GM21737 (cell line): ENCODE measurements at regions not wholly inside any gene's neighbourhood (a gene's known extent, or its start where the extent isn't known, plus 50 kb on each side); places are given as distances from the start of the nearest gene placed in this dataset.
"Not testable (repeated sequence)": the region's sequence is repeated elsewhere in the genome, so short reads cannot be mapped to it uniquely, and the experiment has no call there.

ENCODE experiments used
- ATAC-seq: cut with Tn5 transposase; IDR thresholded peaks from one replicate; pipeline ENCODE4 v1.9.1; 2021; ENCODE audit warnings: mild to moderate bottlenecking, moderate library complexity; ENCODE audit not compliant: unreplicated experiment

- no peak for ATAC-seq
Observed at GRCh38 chr9:29609282-29609681, 2036.0 kb upstream of the C9orf72 start.

DNA sequence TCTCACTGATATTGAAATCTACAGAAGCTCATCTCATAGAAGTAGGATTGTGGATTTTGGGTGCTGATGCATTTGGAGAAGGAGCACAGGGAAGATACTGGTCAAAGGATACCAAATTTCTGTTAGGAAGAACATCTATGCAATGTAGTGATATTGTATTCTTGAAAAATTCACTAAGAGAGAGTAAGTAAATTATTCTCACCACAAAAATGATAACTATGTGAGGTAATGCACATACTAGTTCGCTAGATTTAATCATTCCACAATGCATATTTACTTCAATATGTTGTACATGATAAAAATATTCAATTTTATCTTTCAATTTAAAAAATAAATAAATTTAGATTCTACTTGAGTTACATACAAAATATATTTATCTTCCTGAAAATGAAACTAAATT is 2040.5 kb upstream of the C9orf72 start:
- no peak for ATAC-seq

DNA sequence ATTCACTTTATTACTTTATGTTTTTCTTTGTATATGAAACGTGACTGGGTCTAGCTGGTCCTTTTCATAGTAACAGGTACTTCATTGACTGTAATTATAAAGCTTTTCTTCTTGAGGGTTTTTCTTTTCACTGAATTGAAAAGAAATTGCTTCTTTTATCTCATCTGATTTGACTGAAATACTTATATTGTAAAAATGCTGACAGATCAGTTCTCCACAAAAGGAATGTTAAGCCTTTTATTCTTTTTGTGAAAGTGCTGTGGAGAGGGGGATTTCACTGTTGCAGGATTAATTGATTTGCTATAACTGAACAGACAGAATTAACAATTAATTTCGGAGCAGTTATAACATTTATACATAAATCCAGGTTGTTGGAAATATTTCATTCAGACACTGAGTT is 2043.6 kb upstream of the C9orf72 start:
- ATAC-seq: no peak

DNA sequence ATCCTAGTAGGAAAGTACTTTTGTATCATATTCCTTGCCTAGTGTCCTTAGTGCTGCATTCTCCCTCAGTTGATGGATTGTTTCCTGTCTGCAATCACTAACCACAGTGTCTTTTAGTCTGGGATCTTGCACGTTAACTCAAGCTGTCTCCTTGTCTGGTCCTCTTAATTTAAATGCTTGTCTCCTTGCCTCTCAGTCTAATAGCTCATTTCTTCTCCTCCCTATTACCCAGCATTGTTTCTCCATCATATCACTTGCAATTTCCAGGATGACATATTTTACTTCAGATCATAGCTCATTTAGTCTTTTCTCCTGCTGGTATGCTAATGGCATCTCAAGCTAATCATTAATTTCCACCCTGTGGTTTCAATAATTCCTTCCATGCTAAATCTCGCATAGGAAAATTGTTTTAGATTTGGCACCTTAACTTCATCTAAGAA is 2052.0 kb upstream of the C9orf72 start:
- no peak for ATAC-seq

DNA sequence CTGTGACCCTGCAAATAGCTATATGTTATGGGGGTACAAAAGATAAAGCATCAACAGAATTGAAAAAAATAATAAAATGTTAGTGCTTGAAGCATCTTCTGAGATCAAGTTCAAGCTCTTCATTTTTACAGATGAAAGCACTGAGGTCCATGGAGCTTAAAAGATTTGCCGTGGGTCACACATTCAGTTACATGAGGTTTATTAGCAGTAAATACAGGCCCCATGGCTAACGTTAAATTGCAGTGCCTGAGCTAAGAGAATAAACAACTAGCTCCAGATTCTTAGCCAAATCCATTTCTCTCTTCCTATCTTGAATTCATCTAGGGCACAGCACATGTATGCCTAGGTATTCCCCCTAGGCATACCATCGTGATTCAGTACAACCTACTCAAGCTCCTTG is 2052.7 kb upstream of the C9orf72 start:
- ATAC-seq: no peak

- not testable (repeated sequence) for ATAC-seq
Observed at GRCh38 chr9:29628856-29629255, 2055.6 kb upstream of the C9orf72 start.

GRCh38 chr9:29637471-29638237 is 2064.4 kb upstream of the C9orf72 start:
- ATAC-seq: no peak

DNA sequence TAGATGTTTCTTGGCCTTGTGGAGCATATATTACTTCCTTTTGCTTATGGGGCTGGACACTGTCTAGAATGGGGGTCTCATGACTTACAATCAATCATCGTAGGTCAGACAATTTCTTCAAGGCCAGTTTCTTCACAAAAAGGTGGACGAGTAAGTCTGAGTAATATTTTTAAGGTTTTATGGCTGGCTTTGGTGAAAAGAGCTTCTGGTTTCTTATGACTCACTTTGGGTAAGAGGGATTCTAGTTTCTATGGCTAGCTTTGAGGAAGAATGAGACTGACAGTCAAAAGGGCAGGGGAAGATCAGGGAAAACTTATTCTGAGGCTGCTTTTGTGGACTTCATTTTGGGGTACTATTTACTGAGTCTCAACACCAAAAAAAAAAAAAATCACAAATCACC is 2067.2 kb upstream of the C9orf72 start:
- ATAC-seq: no peak

DNA sequence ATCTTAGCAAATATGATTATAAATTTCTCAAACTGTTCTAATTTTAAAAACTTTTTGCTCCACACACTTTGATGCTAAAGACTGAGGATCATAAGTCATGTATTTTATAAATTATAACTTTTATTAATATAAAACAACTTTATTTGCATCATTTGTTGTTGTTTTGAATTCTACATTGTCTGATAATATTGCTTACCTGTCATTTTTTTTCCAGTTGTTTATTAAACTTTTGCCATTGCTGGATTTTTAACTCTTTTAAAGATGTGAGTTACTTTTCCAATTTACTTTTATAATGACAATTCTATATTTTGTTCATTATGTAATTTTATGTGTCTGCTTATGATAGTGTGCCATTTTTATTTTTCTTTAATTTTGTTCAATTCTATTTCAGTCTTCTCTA is 2071.2 kb upstream of the C9orf72 start:
- no peak for ATAC-seq

DNA sequence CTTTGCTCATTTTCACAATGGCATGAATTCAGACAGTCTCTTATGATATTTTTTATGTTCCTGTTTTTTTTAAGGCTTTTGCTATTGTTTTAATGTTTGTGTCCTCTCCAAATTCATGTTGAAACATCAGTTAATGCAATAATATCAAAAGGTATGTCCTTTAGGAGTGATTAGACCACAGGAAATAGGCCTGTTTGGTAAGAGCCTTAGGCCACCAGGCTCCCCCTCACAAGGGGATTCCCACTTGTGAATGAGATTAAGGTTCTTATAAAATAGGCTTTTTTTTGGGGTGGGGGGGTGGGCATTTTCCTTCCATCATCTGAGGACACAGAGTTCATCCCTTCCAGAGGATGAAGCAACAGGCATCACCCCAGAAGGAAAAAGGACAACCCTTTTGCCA is 2074.2 kb upstream of the C9orf72 start:
- ATAC-seq: no peak

- ATAC-seq: no peak
Observed at GRCh38 chr9:29648132-29648531, 2074.9 kb upstream of the C9orf72 start.

DNA sequence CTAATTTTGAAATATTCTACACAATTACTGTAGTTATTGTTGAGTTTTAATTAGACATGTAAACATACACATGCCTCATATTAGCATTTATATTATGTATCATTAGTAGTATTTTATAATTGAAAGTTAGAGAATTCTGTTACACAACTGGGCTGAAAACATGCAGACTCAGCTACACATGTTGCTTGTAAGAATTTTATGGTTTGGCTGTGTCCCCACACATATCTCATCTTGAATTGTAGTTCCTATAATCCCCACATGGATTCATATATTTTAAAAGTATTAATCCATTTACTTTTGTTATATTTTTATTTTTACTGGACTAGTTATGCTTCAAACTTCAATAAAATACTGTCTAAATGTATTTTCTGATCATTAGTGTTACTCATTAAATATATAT is 2075.3 kb upstream of the C9orf72 start:
- no peak for ATAC-seq

GRCh38 chr9:29656641-29657406 is 2083.5 kb upstream of the C9orf72 start:
- no peak for ATAC-seq

GRCh38 chr9:29657821-29658220 is 2084.5 kb upstream of the C9orf72 start:
- ATAC-seq: no peak

- no peak for ATAC-seq
Observed at GRCh38 chr9:29659014-29659413, 2085.7 kb upstream of the C9orf72 start.

GRCh38 chr9:29659736-29660135 is 2086.5 kb upstream of the C9orf72 start:
- ATAC-seq: no peak

DNA sequence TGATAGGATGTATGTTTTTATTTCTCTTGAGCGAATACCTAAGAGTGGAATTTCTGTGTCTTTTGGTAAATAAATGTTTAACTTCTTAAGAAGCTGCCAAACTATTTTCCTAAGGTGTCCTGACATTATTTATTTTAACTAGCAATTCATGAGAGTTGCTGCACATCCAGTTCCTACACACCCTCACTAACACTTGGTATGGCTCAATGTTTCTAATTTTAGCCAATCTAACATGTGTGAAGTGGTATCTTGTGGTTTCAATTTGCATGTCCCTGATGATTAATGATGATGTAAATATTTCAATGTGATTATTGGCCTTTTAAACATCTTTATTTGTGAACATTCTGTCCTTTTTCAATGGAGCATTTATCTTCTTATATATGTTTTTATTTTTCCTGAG is 2095.5 kb upstream of the C9orf72 start:
- no peak for ATAC-seq

GRCh38 chr9:29669613-29670012 is 2096.3 kb upstream of the C9orf72 start:
- ATAC-seq: no peak

DNA sequence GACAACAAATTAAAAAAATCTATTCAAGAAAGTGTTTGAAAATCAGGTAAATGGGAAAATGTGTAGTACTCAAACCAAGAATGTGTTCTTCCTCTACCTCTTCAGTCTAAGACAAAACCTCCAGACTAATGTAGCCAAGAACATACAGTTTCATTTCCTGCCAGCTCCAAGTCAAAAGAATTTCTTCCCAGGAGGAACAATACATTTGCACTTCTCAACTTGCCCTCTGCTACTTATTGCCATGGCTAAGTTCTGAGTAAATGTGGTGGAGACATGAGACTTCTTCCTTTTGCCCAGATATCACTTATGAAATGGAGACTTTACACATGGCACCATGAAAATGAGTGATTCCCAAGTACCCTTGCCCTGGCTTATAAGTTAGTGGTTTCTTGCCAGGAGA is 2112.2 kb upstream of the C9orf72 start:
- no peak for ATAC-seq

DNA sequence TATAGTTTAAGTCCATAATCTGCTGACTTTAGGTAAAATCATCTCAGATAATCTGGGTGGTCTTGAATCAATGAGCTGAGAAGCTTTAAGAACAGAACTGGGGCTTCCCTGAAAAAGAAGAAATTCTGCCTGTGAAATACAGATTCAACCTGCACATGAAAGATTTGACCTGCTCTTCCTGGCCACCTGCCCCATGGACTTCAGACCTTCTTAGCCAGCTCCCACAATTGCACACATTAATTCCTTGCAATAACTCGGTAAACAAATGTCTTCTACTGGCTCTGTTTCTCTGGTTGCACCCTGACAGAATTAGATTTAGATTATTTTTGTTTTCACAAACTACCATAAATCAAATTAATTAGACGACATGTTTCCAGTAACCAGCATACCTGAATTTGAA is 2117.9 kb upstream of the C9orf72 start:
- no peak for ATAC-seq

DNA sequence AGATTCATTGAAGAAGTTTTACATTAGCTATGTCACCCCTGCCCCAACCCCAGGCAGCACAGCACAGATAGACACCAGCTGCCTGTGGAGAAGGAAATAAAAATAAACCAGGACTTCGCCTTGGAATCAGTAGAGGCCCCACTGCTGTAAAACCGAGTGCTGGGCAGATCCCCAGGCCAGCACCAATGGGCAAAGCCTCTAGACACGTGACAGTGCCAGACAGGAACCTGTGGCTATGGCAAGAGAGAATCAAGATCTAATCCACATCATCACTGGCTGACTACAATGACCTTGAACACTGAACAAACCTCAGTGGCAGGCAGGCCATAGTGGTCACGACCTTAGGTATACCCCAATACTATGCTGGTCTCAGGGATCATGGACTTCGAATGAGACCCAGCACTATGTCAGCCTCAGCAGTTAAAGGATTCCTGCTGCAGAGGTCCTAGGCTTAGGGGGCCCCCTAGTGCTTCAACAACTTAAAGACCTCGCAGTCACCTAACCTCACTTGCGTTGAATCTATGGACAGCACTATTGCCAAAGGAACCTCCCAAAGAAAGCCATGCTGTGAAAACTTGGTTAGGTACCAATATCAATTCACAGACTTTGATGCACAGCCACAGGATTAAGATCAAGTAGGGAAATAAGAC is 2118.6 kb upstream of the C9orf72 start:
- ATAC-seq: no peak

DNA sequence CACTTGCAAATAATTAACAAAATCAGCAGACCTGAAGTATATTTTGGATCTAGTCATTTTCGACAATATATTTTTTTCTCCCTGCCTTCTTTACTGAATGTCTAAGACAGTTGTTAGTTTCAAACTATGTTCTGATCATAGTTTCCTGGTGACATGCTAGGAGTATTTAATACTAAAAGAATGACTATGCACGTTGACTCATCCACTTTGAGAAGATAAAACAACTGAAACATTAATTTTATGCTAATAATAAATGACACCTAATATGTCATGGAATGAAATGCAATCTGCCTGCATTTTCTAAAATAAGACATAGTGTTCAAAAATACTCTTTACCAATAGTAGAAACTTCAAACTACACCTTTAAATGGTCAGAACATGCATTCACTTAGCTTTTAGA is 2123.7 kb upstream of the C9orf72 start:
- no peak for ATAC-seq
